Mammary epithelial cell (primary cell): ENCODE measurements at regions not wholly inside any gene's neighbourhood (a gene's known extent, or its start where the extent isn't known, plus 50 kb on each side); places are given as distances from the start of the nearest gene placed in this dataset.
"Not testable (repeated sequence)": the region's sequence is repeated elsewhere in the genome, so short reads cannot be mapped to it uniquely, and the experiment has no call there.

Experiments used
- CTCF ChIP-seq, 2 donors: IDR thresholded peaks in 1 of 2; conservative IDR thresholded peaks in 1 of 2; 2 replicates each; pipeline ENCODE4 v1.5.1; 2011 to 2012; ENCODE audit warnings: inconsistent platforms in 2 of 2, low read length in 2 of 2, mild to moderate bottlenecking in 2 of 2, control low read depth in 1 of 2, low read depth in 1 of 2; ENCODE audit not compliant: insufficient read depth in 1 of 2; ENCODE audit errors: extremely low read depth in 1 of 2
- EZH2 ChIP-seq: IDR thresholded peaks from 2 replicates; pipeline ENCODE4 v1.6.1; 2012; ENCODE audit warnings: low read length, inconsistent platforms, borderline replicate concordance

- not testable (repeated sequence) for TF ChIP-seq CTCF (conservative IDR thresholded peaks at IDR 0.05 in 1 of 2, IDR thresholded peaks at IDR 0.05 in 1 of 2; ENCODE audit: extremely low read depth in 1 of 2, insufficient read depth in 1 of 2, low read depth in 1 of 2, low read length in 2 of 2); EZH2
Observed at GRCh38 chr16:88208776-88209175, 174.0 kb upstream of the ZNF469 start.
